NOMO-1 treated with dmso at 0.1 percent for 144 hours (cell line): ENCODE measurements at regions not wholly inside any gene's neighbourhood (a gene's known extent, or its start where the extent isn't known, plus 50 kb on each side); places are given as distances from the start of the nearest gene placed in this dataset.
A peak's percentile ranks its signal among the peaks of the same experiment; 100 is the strongest.
"Not testable (repeated sequence)": the region's sequence is repeated elsewhere in the genome, so short reads cannot be mapped to it uniquely, and the experiment has no call there.

Experiments used
- DNase-seq: peaks from one replicate; lab custom pipeline; 2025; ENCODE audit not compliant: unreplicated experiment; lab: John Stamatoyannopoulos, UW

DNA sequence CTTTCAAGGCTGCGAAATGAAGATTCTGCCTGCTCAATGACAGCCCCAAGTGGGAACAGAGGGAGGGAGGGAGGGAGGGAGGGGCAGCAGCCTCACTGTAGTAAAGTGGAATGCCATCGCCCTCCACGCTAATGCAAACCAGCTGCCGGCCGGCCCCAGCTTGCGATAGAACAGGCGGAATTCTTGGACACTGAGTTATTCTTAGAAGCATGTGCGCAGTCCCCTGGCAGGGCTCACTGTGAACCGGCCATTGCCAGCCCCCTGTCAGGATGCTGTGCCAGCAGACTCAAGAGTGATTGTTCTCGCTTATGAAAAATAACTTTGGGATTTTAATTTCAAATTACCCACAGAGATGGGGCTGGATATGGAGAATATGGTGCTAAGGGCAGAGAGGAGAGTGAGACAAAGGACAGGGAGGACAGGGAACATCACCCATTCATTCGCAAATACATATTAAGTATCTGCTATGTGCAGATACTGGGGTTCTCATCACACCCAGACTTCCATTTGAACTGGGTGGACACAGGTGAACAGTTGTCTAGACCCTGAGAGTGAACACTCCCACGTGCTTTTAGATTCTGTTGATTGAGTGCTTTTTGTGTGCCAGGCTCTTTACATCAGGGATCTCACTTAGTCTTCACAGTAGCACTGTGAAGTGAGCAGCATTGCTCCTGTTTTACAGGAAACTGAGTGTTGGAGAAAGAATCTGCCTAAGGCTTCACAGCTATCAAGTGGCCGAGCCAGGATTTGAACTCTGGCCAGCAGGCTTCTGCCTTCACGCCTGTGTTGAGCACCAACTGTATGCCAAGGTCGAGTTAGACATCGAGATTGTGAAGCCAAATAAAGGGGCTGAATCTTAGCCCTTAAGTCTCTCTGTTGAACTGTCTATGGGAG is 192.9 kb downstream of the C12orf75 start:
- DNase-seq = no peak

DNA sequence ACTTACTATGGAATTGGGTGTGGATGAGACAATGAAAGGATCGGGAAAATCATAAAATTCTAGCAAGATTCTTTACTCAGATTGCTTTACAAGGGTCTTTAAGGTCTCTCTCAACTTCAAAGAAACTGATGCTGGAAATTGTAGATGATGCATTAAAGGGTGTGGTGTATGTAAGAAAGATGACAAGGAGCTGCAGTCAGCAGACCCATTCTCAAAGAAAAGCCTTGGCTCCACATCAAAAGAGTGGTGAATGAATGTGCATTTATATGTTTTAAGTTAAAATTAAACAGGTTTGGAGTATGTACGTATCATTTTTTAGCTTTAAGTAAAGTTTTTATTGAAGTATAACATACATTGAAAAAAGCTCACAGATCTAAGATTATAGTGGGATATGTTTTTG is 194.5 kb downstream of the C12orf75 start:
- DNase-seq = no peak

DNA sequence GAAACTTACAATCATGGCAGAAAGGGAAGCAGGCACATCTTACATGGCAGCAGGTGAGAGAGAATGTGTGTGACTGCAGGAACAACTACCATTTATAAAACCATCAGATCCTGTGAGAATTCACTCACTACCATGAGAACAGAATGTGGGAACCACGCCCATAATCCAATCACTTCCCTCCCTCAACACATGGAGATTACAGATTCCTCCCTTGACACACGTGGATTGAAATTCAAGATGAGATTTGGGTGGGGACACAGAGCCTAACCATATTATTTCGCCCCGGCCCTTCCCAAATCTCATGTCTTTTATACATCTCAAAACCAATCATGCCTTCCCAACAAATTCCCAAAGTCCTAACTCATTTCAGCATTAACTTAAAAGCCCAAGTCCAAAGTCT is 203.6 kb downstream of the C12orf75 start:
- DNase-seq = no peak

DNA sequence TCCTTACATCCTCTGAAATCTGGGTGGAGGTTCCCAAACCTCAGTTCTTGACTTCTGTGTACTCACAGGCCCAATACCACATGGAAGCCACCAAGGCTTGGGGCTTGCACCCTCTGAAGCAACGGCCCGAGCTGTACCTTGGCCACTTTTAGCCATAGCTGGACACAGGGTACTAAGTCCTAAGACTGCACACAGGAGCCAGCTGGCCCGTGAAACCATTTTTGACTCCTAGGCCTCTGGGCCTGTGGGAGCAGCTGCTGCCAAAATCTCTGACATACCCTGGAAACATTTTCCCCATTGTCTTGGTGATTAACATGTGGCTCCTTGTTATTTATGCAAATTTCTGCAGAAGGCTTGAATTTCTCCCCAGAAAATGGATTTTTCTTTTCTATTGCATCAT is 204.5 kb downstream of the C12orf75 start:
- DNase-seq = not testable (repeated sequence)

DNA sequence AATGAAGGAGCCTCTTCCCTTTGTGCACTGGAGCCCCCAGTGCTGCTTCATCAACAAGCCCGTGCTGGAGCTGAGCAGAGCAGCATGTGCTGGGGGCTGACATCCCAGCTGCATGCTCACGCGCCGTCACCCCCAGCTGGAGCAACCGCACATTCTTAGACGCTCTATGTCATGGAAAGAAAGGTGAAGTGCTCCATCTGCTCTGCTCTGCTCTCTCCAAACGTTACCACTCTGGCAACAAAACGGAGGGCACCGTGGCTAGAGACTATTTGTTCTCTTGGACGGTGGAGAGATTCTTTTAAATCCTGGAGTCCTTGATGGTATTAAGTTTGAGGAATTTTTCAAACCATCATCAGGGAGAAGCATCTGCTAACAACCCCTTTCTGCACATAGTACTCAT is 208.4 kb downstream of the C12orf75 start:
- no peak for DNase-seq

DNA sequence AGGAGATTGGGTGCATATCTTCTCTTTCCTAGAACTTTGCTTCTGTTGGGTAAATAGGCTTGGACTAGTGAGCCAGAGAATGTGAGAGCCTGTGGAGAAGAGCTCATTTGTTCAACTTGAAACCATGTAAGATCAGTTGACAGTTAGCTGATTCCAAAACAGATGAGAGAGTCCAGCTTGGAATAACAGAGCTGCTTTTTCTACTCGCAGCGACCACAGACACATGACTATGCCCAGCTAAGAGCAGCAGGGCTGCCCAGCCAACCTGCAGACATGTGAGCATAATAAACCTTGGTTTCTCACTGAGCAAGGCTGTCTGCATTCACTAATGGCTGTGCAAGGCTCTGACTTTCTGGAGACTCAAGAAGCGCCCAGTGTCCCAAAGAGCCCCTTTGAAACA is 209.2 kb downstream of the C12orf75 start:
- DNase-seq = no peak

DNA sequence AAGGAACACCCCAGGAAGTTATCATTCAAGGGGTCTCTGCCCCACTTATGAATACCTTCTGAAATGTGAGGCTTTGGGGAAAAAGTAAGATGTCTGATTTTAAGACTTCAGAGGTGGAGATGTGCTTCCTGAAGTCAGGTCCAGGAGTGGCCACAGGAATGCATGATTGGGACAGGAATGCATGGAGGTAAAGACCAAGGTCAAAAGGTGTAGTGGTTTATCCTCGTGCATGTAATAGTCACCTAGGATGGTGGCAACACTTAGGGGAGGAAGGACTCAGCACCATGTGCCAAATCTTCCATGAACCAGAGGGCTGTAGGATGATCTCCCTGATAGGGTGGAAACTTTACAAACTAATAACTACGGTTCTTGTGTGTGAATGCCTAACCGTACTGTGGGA is 217.3 kb downstream of the C12orf75 start:
- DNase-seq = no peak

DNA sequence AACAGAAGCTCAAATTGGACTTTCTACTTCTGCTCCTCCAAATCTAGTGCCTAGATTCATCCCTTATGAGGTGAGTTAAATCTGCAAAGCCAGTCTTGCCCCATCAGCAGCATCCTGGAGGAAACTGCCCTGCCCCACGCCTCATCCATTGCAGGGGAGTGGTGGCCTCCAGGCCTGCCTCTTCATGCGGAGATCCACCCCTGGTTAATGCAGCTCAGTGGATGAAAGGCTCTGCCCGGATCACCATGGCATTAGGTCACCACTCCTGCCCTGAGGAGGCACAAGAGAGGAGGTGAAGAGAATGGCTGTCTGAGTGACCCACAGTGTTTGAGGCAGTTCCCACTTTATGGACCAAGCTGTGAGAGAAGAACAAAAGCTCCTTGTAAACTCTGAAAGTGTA is 218.1 kb downstream of the C12orf75 start:
- DNase-seq = no peak

DNA sequence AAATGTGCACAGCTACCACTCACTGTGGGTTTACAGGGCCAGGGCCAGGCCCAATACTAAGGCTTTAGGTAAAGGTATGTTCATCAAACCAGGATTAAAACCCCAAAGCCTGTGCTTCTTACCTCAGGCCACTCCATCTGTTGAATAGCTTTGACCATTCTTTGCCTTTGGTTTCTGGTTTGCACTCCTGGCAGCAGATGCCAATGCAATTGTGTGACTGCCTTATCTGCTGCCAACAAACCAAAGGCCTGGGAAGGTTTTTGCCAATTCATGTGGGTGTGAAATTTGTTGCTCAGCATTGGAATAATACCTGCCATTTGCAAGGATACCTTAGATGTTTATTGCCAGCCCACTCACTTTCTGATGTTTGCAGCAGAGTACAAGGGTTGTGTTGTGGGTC is 221.6 kb downstream of the C12orf75 start:
- no peak for DNase-seq

DNA sequence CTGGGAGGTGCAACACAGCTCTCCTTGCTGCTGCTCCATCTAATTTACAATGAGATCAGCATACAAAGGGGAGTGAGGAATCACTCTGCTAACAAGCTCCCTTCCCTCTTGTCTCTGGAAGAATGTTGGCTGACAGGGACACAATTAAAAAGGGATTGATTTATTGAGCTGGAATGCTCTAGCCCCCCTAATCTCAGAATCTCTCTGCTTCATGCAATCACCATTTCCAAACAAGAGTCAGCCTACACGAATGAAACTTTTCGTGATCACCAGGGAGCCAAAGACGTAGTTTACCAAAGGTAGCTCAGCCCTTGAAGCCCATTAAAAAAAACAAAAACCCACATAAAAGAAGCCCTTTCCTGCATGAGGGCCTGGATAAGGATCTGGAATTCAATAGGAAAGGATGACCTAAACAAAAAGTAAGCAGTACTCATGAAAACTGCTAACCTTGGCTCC is 223.8 kb downstream of the C12orf75 start:
- no peak for DNase-seq

DNA sequence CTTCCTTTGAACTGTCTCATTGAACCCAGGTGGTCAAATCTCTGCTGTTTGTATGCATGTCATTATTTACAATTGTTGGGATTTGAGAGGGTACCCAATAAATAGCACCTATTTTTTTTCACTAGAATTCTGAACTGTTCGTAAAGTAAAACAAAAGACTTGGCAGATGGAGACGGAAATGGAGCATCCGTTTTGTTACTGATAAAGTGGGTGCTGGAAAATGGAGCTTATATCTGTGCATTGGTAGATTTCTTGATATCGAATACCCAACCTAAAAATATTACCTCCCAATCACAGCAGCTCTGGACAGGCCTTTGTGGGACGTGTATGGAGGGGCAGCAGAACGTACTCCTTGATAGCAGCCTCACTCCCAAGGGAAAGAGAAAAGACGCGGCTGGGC is 224.4 kb downstream of the C12orf75 start:
- no peak for DNase-seq

DNA sequence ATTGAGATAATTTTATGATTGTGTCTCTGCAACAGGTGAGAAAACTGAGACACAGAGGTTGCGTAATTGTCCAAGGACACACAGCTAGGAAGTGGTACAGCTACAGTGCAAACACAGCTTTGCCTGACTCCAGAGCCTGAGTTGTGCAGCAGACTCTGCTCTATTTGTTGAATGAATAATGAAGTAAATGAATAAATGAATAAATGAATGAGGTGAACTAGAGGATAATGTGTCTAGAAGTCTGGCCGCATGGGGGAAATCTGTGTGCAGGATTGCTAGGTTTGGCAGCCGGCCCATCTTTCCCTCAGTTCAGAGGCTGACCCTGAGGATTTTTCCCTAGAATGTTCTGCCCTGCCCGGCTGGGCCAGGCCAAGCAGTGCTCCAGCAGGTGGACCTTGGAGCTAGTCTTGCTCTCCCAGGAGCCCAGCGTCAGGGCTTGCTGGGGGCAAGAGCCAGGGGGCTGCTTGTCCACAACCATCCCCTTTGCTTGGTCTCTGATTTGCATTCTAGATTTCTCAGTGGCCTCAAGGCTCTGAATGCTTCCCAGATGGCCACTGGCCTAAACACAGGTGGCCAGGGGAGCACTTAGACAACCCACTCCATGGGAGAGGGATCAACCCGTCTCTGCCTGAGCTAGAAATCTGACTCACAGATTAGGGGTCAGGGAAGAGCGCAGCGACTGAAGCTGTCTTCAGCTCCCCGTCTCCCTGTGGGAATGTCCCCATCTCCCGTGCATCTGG is 225.2 kb downstream of the C12orf75 start:
- DNase-seq = no peak

DNA sequence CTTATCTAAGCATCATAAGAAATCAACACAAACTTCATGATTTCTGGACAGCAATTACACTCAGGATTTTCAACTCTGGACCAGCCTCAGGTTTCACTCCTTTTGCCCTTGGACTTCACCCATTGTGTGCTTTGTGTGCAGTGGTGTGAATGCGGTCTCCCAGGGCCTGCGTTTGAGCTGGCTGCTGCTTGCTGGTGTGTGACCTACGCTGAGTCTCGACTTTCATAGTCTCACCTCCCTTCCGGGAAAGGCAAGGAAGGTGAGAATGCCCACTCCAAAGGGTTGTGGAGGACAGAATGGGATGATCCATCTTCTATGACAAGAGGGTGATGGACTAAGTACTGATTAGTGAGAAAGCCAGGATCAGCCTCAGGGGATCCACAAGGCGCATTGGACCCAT is 228.8 kb downstream of the C12orf75 start:
- DNase-seq = no peak

DNA sequence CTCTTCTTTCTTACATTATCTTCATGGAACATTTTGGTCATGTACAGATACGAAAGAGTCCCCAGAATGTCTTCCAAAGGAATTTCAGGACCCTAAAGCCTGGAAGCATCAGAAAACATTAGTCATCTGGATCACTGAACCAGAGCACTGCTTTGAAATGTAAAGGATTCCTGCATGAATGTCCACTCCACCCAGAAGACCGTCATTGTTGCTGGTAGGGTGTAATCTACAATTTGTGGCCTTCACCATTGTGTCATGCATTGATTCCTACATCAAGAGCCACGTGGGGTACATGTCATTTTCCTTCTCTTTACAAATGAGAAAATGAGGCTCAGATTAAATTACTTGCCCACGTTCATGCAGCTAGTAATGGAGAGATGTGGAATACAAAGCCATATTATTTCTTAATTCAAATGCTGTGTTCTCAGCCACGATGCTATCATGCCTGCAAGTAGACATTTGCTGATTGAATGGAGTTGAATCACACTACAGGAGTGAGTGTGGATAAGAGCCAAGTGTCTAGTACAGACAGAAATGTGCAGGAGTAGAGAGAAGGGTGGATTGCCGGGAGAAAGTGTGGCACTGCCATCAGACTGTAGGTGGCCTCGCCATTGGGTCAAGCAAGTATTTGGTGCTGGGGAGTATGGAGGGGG is 231.2 kb downstream of the C12orf75 start:
- no peak for DNase-seq

DNA sequence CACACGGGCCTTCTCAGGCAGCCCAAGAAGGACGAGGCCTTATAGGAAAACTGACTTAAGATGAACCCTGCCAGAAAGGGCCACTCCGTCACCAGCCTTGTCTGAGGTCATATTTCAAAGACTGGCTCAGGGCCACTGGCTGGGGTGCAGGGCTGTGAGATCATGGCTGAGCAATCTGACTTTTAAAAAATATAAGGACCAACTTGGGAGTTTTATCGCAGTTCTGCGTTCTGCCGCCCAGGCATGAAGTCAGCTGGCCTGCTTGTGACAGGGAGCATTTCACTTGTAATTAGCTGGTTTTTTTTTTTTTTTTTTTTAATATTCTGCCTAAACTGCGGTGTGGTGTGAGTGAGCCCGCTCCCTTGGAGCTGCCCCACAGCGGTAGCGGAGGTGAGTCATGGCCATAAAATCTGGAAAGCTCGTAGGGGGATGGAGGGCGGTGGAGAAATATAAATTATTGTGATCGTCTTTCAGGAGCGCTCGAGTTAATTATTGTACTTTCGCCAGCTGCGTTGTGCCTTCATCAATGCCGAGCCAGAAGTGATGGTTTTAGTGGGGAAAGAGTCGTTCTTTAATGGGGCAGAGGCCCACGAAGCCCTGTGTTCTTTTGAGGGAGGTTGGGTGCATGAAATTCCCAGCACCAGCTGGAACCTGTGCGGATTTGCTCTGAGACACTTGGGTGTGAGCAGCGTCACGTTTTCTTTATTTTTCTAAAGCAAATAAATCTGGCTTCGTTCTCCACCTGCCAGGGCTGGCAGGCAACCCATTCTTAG is 231.9 kb downstream of the C12orf75 start:
- no peak for DNase-seq

DNA sequence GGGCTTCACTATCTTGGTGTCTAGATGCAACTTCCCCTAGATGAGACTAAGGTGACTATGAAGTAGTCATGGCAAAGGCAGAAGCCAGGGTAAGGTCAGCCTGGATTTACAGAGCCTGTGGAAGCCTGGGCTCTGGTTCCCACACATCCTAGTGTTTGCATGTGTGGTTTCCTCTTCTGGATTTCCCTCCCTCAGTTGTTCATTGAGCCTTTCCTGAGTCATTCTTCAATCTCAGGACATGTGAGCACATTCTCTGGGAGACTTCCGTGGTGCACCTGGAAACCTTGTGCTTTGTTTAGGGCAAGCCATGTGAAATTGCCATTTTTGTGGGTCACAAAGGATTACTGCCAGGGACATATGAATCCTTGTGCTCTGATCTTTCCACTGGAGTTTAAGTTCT is 236.6 kb downstream of the C12orf75 start:
- no peak for DNase-seq

DNA sequence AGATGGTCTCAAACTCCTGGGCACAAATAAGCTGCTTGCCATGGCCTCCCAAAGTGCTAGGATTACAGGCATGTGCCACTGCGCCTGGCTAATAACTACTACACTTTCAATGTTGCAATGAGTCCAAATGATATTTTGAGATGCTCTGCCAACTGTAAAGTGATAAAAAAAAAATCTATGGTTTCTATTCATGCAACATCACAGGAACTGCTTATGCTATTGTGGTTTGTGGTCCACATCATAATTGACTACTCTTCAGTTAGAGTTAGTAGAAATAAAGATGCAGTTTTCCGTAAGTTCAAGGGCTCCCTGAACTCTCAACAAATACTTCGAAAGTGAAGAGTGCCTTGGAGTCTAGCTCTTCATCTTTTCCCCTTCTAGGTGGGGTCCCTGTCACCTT is 239.4 kb downstream of the C12orf75 start:
- DNase-seq = peak; percentile 23

DNA sequence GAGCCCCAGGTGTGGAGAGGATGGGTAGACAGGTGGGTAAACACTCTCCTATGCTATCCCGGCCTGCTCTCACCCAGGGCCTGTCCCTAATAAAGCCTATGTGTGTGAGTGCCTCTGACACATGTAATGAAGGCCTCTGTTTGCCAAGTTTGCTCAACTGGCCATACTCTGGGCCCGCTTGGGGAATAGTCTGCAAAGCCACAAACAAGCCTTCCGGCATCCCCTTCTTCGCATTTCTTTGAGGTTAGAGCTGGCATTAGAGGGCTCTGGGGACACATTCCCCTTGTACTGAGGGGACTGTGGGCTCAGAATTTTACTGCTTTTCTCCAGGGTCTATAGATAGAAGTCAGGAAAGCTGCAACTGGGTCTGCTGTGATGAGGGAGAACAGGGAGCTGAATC is 240.5 kb downstream of the C12orf75 start:
- DNase-seq = no peak

DNA sequence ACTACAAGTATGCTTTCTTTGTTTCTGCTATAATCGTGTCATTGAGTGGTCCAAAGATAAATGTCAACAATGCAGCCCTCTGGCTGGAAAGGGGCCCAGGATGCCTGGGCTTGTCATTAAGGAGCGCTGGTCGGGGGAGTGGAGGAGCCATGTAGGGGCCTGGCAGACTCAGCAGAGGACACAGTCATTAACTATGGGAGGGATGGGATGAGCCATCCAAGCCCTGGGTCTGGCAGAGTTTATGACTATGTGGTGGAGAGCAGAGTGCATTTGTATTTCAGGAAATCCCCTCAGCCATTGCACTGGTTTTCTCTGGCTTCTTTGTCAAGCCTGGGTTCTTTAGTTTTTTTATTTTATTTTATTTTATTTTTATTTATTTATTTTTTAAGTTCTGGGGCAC is 243.1 kb downstream of the C12orf75 start:
- DNase-seq = no peak

DNA sequence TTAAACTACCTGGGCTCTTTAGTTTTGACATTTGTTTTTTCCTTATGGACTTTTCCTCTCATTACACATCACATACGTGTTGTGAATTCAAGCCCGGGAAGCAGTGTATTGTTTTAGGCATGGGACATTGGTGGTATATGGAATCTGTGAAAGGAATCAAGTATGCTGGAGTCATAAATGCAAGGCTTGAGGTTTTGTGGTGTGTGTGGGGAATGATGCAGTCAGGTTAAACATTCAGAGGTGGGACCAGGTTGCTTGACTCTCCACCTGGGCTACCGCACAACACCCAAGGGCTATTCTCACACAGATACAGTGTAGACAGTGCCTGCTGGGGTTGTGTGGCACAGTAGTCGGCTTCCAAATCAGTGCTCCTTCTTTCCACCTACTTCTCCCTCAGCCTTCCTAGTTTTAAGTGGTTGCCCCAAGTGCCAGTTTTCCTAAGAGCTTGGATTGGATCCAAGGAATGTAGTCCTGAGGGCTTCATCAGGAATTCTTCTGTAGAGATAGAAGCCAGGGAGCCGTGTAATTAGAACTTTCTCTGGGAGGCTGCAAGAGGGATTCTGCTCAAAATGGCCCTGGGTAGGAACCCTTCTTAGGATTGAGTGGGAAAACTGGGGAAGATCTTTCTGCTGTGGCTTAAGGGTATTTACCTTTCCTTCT is 243.7 kb downstream of the C12orf75 start:
- no peak for DNase-seq

DNA sequence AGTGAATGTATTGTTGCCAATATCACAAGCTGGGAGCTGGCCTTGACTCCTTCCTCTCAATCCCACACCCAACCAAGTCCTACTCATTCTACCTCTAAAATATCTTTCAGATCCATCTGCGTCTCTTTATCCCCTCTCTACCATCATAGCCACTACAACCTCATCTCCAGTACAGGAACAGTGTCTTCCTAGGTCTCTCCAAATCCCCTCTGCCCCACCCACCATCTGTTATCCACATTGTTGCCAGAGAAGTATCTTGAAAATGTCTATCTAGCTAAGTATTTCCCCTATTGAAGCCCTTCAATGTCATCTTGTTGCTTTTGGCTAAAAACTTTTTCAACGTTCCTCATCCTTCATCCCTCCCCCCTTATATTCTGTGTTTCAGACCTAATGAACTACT is 244.7 kb downstream of the C12orf75 start:
- DNase-seq = no peak
